NCI-H345 treated with DMSO at 0.1 percent for 48 hours (cell line): ENCODE measurements at regions not wholly inside any gene's neighbourhood (a gene's known extent, or its start where the extent isn't known, plus 50 kb on each side); places are given as distances from the start of the nearest gene placed in this dataset.

Experiments used
- DNase-seq: peaks from one replicate; lab custom pipeline; 2025; ENCODE audit not compliant: unreplicated experiment; lab: John Stamatoyannopoulos, UW

DNA sequence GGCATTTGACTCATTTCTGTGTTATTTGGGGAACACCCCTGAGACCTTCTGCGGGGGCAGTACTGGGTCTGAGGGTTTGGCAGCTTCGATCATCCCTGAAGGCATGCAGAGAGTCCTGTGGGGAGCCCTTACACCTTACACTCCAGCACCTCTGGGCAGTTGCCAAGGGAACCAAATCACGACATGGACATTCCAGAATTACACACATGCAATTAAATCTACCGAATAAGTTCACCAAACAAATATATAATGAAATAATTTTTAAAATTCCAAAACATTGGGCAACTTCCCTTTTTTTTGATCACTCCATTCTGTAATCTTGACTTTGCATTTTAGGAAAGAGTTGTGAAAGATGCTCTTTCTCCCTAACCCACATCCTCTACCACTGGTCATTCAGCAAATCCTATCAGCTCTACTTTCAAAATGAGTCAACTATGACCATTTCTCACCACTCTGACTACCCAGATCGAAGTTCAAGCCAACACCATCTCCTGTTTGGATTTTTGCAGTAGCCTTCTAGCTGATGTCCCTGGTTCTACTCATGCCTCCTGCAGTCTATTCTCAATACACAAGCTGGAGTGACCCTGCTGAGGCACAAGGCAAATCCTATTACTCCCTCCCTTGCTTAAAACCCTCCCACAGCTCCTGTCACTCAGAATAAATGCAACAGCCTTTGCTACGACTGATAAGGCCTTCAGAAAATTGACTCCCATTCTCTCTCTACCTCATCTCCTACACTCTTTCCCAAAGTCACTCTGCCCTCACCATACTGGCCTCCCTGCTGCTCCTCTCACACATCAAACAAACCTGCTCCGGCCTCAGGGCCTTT, 533.3 kb downstream of the HACE1 start:
- no peak for DNase-seq

DNA sequence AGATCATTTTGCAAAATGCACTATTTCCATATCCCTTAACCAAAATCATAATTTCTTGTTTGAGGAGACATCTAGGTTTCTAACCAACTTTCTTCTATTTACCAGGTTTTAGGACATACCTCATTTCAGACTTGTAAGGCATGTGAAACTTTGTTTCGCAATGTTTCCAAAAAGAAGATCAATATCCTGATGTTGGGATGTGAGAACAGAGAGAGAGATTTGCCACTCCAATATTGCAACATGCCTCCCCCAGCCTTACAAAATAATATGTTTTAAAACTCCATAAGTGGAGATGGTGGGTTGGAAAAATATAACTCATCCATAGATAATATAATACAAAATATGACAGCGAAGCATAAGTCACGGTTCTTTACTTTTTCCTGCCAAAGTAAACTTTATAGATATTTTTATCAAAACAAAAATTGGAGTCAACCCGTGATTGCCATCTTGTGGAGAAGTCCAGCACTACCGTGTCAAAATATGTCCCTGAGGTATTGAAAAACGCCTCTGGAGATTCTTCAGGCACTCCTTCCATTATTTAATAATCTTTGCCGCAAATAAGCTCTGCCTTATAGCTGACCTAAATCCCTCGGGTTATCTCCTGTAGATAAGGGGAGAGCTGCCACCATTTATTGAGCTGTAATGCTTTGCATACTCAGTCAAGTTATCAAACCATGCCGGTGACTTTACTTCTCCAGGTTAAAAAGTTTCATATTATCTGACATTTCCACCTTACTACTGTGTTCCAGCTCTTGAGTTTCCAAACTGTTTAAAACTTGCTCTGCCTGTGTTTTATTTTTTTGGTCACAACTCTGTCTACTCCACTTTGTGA, 534.2 kb downstream of the HACE1 start:
- peak; percentile 28 for DNase-seq

DNA sequence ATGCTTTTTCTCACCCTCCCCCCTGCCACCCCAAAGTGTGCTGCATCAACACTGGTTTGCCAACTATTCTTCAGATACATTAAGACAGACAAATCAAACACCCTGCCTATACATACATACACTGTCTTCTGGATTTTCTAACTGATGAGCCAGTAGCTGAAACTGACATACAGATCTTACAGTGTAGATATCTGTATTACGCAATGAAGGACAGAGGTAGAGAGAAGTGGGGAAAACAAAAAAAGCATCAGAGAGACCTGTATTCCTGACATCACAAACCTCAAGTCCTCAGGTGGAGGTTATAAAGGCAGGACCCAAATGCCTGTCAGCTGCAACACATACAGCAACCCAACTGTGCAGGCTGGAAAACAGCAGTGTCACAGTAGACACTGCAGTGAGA, 535.4 kb downstream of the HACE1 start:
- no peak for DNase-seq

DNA sequence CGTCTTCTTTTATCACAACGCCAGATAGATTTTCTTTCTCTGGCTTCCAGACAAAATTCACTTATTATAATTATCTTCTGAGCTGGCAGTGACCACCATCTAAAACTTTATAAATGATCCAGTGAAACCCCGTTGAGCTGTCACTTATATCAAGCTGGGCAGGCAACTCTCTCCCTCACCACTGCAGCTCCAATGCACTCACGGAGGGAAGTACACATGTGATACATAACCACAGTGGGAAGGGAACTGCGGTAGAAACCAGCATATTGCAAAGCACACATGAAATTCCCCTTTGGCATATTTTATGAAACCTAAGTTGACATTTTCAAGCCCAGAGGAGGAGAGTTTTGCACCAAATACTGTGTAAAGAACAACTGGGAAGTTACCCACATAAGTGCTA, 536.9 kb downstream of the HACE1 start:
- no peak for DNase-seq

DNA sequence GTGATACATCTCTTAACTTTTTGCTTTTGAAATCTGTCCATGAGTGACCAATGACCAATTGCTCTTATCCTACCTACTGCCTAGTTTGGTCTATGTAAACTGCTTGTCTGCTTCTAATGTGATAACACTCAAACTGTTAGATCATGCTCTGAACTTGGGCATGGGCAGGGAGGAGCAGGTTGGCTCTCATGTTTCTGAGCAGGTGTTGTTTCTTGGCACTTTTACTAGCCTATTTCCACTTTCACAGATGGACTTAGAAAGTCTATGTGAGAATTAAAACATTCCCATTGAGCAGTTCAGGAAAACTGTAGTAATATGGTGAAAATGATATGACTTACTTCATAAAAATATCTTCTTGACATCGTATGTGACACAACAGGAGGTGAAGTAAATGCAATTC, 538.4 kb downstream of the HACE1 start:
- no peak for DNase-seq

DNA sequence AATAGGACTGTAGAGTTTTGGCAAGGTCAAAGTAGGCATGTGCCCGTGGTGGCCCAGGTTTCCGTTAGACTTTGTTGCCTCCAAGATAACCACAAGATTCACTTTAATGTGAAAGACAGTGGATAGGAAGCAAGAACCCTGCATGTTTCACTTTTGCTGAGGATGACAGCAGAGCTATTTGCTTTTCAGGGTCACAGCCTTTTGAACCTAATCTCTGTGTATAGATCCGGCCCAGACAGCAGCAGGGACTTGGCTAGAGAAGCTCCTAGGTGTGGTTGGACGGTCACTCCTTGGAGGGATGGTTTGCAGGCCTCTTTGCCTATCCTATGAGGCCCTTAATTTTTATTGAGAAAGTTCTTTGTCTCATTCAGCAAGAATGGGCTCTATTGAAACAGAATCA, 538.8 kb downstream of the HACE1 start:
- DNase-seq, result no peak

DNA sequence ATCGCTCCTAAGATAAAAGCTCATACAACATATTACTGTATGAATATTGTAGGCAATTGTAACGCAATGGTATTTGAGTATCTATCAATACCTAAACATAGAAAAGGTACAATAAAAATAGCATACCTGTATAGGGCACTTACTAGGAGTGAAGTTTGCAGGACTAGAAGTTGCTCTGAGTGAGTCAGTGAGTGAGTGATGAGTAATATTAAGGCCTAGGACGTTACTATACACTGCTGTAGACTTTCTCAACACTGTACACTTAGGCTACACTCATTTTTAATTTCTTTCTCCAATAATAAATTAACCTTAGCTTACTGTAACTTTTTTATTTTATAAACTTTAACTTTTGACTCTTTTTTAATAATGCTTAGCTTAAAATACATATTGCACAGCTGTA, 546.9 kb downstream of the HACE1 start:
- DNase-seq, result no peak

DNA sequence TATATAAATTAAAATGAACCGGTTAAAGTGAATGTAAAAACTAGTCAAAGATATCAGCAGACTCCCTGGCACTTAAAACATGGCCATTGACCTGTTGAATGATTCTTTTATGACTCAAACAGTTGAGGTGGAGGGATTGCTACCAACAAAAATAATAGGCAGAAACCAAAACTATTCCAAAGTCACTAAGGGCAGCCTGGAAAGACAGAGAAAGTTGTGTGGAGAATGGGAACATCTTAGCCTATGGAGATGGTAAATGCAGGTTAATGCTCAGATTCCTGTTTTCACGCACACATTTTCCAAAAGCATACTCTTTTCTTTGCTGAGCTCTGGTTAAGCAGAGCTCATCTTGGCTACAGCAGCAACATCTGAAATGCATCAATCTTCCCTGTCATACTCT, 553.5 kb downstream of the HACE1 start:
- DNase-seq, result no peak

DNA sequence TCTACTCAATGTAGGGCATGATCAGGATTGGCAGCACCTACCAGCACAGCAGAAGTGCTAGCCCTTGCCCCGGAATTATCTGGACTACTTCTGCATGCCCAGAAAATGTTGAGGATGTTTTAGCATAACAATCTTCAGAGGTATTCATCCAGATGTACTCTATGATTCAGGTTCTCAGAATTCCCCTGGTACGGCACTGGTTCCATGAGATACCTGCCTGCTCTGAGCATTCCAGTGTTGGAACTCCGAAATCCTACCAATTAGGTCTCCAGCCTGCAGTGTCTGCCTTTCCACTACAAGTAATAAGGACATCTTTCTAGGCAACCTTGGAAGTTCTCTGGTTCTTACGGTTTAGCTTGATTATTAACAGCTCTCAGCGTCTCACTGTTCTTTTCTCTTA, 554.5 kb downstream of the HACE1 start:
- DNase-seq, result no peak

DNA sequence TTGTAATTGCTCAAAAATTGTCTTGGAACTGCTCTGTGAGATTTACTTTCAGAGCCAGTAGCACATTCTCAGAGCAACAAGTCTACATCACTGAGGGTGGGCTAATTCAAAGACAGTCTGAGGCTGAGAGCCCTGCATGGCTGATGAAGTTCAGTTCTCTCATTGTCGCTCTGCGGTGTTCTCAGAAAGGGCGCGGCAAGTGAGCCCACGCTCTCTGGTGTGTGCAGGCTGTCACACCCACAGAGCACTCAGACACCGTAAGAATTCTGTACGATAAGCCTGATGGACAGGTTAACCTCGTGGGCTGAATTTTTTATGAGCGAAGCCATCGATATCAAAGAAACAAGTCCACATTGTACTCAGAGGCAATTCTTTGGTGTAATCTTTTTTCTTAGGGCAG, 557.8 kb downstream of the HACE1 start:
- DNase-seq, result no peak

DNA sequence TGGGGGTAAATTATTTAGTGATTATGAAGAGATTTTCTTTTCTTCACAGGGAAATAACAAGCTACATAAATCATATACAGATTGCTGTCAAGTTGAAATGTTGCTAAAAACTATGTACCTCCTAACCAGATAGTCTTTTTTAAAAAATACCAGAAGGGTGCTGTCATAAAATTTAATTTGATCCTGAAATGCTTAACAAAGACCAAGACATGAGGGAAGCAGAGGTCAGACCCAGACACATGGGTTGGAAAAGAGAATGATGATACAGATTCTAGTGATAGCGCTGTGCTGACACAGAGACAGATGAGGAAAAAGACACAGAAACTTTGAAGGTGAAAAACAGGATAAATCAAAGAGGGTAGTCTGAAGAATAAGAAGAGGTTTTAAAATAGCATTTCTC, 573.1 kb downstream of the HACE1 start:
- DNase-seq, result no peak

DNA sequence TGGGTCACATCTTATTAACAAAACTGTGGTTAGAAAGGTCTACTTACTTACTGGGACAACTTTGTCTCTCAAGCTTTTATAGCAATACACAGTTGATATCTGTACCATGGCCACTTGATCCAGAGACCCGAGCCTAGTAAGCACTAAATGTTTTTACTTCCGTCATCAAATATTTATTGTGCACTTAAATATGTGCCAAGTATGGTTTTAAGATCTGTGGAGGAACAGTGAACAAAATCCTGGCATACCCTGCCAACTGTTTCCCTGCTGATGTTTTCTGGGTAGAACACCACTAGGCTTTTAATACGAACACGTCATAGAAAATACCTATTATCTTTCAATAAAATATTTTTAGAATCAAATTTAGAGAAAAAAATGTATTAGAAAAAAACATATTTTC, 574.8 kb downstream of the HACE1 start:
- DNase-seq, result no peak

DNA sequence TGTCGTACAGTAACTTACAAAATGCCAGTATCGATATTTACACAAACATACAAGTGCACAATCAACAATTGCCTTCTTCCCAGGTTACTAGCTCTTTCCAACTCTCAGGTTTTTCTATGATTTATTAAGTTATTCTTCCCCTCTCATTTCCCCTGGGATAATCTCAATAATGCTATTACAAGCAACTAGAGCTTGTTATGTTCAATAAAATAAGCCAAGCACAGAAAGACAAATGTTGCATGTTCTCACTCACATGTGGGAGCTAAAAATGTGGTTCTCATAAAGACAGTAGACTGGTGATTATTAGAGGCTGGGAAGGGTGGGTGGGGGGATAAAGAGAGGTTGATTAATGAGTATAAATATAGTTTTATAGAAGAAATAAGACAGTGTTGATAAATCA, 577.1 kb downstream of the HACE1 start:
- no peak for DNase-seq

DNA sequence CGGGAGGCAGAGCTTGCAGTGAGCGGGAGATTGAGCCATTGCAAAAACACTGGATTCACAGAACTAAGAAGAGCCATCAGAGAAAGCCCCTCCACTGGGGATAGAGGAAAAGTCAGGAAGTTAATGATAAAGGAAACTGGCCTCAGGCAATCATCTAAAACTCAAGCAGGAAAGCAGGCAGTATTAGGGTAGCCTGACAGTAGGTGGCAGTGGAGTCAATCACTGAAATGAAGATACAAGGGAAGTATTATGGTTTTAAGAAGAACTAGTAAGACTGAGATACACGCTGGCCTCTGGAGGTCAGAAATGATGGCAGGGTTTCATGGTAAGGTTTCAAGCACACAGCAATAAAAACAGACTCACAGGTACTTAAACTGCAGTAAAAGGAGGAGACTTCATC, 578.3 kb downstream of the HACE1 start:
- no peak for DNase-seq

DNA sequence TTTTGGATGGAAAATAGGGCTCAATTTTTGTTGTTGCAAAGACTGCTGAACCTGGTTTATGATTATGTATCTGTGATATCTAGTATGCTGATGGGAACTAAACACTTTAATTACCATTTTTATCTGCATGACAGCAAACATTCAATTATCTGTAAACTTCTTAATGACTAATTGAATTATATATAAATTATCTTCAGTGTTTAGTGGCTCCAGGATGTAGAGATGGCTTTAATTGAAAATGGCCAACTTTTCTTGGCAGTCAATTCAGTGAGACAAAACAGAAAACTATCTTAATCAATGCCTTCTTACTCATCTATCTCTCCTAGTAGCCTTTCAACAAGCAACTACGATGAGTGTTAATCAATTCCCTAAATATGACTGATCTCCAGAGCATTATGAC, 591.3 kb downstream of the HACE1 start:
- DNase-seq, result no peak

DNA sequence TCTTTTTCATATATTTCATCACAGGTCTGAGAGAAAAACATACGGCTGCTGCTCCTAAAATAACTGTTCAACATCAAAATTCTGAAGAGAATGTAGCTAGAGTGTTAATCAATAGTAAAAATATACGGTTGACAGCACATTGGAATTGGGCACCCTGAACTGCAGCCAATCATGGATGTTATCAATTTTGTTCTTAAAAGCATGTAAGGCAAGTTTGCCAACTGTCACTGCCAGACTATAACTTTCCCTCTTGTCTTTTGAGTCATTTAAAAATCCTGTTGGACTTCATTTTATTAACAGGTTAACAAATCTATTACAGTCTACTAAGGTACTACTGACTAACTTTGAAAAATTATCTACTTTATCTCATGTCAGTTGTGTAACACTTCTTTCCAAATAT, 592.8 kb downstream of the HACE1 start:
- DNase-seq, result no peak

DNA sequence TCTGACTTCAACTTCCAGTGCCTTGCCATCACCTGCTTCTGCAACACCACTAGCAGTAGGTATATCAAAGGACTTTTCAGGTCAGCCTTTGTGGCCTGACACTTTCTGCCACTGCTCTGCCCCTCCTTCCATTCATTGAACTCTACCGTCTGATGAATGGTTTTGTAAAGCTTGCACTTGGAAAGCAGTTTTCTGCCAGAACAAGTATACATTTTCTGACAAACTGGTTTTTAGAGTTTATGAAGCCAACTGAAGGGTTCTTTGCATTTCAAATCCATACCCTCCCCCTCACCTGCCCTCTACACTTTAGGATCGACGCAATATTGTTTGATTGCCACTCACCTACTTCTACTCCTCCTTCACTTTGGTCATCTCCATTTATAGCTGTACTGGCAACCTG, 603.1 kb downstream of the HACE1 start:
- peak; percentile 74 for DNase-seq

DNA sequence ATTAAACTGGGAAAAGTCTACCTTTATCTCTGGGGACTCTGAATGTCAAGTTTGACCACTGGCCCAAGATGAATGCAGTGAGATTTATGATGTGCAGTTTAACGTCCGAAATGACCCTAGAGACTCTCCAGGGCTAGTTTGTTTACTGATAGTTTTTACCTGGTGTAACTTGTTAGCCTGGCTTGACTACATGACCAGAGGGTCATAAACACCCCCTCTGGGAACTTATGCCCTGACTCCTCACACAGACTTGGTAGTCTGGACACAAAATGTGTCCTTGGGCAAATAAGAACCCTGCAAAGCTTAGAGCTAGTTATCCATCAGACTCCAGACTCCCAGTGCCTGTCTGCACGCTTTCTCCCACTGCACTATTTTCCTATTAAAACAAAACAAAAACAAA, 606.5 kb downstream of the HACE1 start:
- DNase-seq, result no peak

DNA sequence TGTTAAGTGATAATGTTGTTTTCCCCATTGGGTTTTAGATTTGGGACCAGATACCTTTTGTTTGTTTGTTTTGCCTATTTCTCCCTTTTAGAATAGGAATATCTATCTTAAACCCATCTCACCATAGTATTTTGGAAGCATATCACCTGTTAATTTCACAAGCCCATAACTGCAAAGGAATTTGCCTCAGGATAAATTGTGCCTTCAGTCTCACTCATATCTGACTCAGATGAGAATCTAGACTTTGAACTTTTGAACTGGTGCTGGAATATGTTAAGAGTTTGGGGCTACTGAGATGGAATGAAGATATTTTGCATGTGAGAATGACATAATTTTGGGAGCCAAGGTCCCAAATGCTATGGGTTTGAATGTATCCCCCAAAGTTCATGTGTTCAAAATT, 607.4 kb downstream of the HACE1 start:
- no peak for DNase-seq

DNA sequence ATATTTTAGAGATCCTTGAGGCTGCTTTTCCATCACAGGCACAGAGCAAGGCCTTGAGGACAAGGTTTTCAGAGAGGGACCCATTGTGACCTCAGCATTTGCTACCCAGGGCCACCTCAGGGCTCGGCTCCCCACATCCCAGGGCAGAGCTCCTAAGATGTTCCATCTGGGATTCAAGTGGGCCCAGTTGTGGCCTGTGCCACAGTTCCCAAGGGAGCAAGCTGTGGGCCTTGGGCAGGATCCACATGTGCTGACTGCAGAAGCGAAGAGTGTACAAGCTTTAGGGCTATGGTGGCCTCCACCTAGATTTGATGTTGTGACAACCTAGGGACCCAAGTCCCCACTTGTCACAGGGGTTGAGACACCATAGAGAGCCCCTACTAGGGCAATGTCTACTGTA, 608.1 kb downstream of the HACE1 start:
- no peak for DNase-seq

DNA sequence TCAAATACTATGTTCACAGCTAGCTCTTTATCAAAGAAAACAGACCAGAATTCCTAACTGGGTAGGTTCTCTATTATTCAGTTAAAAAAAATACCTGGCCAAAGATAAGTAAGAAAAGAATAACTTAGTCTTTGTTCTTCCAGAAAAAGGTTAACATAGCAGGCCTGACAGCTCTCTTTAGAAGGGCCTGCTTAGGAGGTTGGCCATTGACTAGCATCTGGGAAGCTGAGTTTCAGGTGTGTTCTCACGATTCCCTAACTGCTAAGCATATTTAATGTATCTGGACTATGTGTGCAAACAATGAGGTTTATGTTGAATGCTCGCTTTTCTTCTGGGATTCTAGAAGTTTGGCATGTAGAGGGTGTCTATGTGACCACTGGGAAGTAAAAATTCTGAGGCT, 618.9 kb downstream of the HACE1 start:
- DNase-seq, result no peak

DNA sequence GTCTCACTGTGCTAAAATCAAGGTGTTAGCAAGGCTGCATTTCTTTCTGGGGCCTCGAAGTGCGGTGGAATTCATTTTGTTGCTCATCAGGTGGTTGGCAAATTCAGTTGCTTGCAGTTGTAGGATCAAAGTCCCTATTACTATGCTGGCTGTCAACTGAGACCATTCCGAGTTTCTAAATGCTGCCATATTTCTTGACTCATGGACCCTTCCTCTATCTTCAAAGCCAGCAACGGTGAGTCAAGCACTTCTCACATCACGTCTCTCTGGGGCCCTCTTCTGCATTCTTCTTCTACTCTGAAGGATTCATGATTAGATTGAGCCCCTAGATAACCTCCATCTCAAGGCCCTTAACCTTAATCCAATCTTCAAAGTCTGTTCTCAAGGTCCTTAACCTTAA, 619.7 kb downstream of the HACE1 start:
- no peak for DNase-seq

DNA sequence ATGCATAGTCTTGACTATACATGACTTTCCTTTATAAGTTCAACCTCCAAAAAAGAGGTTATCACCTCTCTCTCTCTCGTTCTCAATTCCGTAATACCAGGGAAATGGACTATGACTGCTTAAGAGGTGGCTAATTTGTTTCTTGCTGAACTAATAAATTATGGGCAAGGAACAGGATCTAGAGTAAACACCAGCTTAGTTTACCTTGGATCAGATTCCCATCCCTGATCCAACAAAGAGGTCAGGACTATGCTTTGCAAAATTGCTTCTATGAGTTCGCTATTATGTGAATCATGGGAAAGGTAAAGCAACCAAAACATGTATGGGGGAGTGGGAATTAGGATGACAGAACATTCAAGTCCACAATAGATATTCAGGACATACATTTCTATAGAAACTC, 630.7 kb downstream of the HACE1 start:
- peak; percentile 83 for DNase-seq
